HFFc6 (cell line): ENCODE measurements at regions not wholly inside any gene's neighbourhood (a gene's known extent, or its start where the extent isn't known, plus 50 kb on each side); places are given as distances from the start of the nearest gene placed in this dataset.

Experiments
- DNase-seq: peaks from one replicate; pipeline ENCODE4 v3.0.0-alpha.2; 2018
- H3K27ac Mint-ChIP-seq: 2 replicates; pipeline ENCODE4 v1.8.0; 2020; ENCODE audit warnings: mild to moderate bottlenecking, mixed read lengths
- H3K27me3 Mint-ChIP-seq: 2 replicates; pipeline ENCODE4 v1.8.0; 2021; ENCODE audit warnings: mild to moderate bottlenecking, moderate library complexity, mixed read lengths; ENCODE audit not compliant: insufficient read depth
- H3K36me3 Mint-ChIP-seq: 2 replicates; pipeline ENCODE4 v1.8.0; 2021; ENCODE audit warnings: low read depth, mixed read lengths
- H3K4me1 Mint-ChIP-seq: 2 replicates; pipeline ENCODE4 v1.8.0; 2020; ENCODE audit warnings: low read depth, mixed read lengths
- H3K4me3 Mint-ChIP-seq: 2 replicates; pipeline ENCODE4 v1.8.0; 2020; ENCODE audit warnings: mild to moderate bottlenecking, moderate library complexity, mixed read lengths
- H3K9me3 Mint-ChIP-seq: 2 replicates; pipeline ENCODE4 v1.8.0; 2020; ENCODE audit warnings: mild to moderate bottlenecking, mixed read lengths
- CTCF ChIP-seq: fragments of 200-600 bp; sonication (generic); IDR thresholded peaks from 2 replicates; pipeline ENCODE4 v1.5.0; 2021; ENCODE audit warnings: antibody characterized with exemption, mild to moderate bottlenecking

GRCh38 chr7:33685503-33685902 lies 219.8 kb upstream of the BMPER start:
- H3K4me3 Mint-ChIP-seq: no peak overlapping the region
- H3K4me1 Mint-ChIP-seq: no peaks in the 10 kb centered on the region
- DNase-seq: no peak
- no peaks in the 10 kb centered on the region for H3K36me3 Mint-ChIP-seq
- no peak overlapping the region for H3K27ac Mint-ChIP-seq
- peaks cover 2% of the 10 kb centered on the region; the same call in 1 of the 2 replicates for H3K27me3 Mint-ChIP-seq
- TF ChIP-seq CTCF: no peak
- H3K9me3 Mint-ChIP-seq: no peaks in the 10 kb centered on the region

GRCh38 chr7:33685981-33686683 lies 219.2 kb upstream of the BMPER start:
- TF ChIP-seq CTCF: no peak
- Mint-ChIP-seq H3K9me3 (no peaks in the 10 kb centered on the region), H3K27me3 (peaks cover 2% of the 10 kb centered on the region; the same call in 1 of the 2 replicates), H3K27ac (no peak overlapping the region), H3K4me3 (no peak overlapping the region), H3K4me1 (no peaks in the 10 kb centered on the region), H3K36me3 (no peaks in the 10 kb centered on the region; the same call in 1 of the 2 replicates)
- DNase-seq: no peak

- Mint-ChIP-seq H3K27me3 (peaks cover 2% of the 10 kb centered on the region; the same call in 1 of the 2 replicates), H3K36me3 (no peaks in the 10 kb centered on the region; the same call in 1 of the 2 replicates), H3K4me3 (no peak overlapping the region), H3K4me1 (peaks cover 7% of the 10 kb centered on the region), H3K27ac (no peak overlapping the region), H3K9me3 (no peaks in the 10 kb centered on the region)
- DNase-seq: no peak
- TF ChIP-seq CTCF: no peak
These were observed 217.7 kb upstream of the BMPER start for GRCh38 chr7:33687625-33688024.

GRCh38 chr7:33691180-33691579 lies 214.2 kb upstream of the BMPER start:
- H3K27me3 Mint-ChIP-seq: peaks cover 4% of the 10 kb centered on the region; the same call in 1 of the 2 replicates

GRCh38 chr7:33692956-33693355 lies 212.4 kb upstream of the BMPER start:
- peak; percentile 70 for DNase-seq

More at GRCh38 chr7:33691180-33691579, 214.2 kb upstream of the BMPER start:
- TF ChIP-seq CTCF: no peak
- Mint-ChIP-seq H3K9me3 (no peaks in the 10 kb centered on the region), H3K4me1 (peaks cover 21% of the 10 kb centered on the region), H3K4me3 (no peak overlapping the region), H3K27ac (no peak overlapping the region), H3K36me3 (no peaks in the 10 kb centered on the region; the same call in 1 of the 2 replicates)
- no peak for DNase-seq

More at GRCh38 chr7:33692956-33693355, 212.4 kb upstream of the BMPER start:
- H3K36me3 Mint-ChIP-seq: no peaks in the 10 kb centered on the region; the same call in 1 of the 2 replicates
- TF ChIP-seq CTCF: no peak
- H3K4me1 Mint-ChIP-seq: peaks cover 21% of the 10 kb centered on the region
- no peaks in the 10 kb centered on the region for H3K9me3 Mint-ChIP-seq
- H3K27me3 Mint-ChIP-seq: peaks cover 4% of the 10 kb centered on the region; the same call in 1 of the 2 replicates
- H3K27ac Mint-ChIP-seq: peak overlapping the region; percentile 30
- H3K4me3 Mint-ChIP-seq: peak overlapping the region; percentile 31
